Muscle of leg (tissue), 3 donors: ENCODE measurements at regions not wholly inside any gene's neighbourhood (a gene's known extent, or its start where the extent isn't known, plus 50 kb on each side); places are given as distances from the start of the nearest gene placed in this dataset.

Source experiments
- DNase-seq: peaks from one replicate; pipeline ENCODE4 v3.0.0; 2013
- H3K27ac ChIP-seq: one replicate; pipeline ENCODE4 v1.5.1; 2013; ENCODE audit warnings: mild to moderate bottlenecking, low read length, control low read depth
- H3K27me3 ChIP-seq: one replicate; pipeline ENCODE4 v1.6.1; 2013; ENCODE audit warnings: low read length; ENCODE audit not compliant: control insufficient read depth, insufficient read depth
- H3K36me3 ChIP-seq: one replicate; pipeline ENCODE4 v1.6.1; 2013; ENCODE audit warnings: low read length; ENCODE audit not compliant: control insufficient read depth, insufficient read depth
- H3K4me1 ChIP-seq: one replicate; pipeline ENCODE4 v1.6.1; 2013; ENCODE audit warnings: low read length; ENCODE audit not compliant: control insufficient read depth, insufficient read depth
- H3K4me3 ChIP-seq: one replicate; pipeline ENCODE4 v1.5.1; 2013; ENCODE audit warnings: low read length, control low read depth
- H3K9me3 ChIP-seq: replicated peaks from 2 replicates; pipeline ENCODE4 v1.6.1; 2013; ENCODE audit warnings: low read depth, low read length; ENCODE audit not compliant: control insufficient read depth
- WGBS: methylation state at CpG from one replicate; pipeline ENCODE4 v1.1.5; 2013; ENCODE audit warnings: missing lambda C conversion rate; ENCODE audit not compliant: insufficient coverage; 5-methylcytosine and 5-hydroxymethylcytosine counted together

GRCh38 chr11:26805001-26805400 is 83.1 kb upstream of the SLC5A12 start:
- no peak overlapping the region for H3K4me3 ChIP-seq
- H3K4me1 ChIP-seq: no peaks in the 10 kb centered on the region
- H3K36me3 ChIP-seq: no peaks in the 10 kb centered on the region
- DNase-seq: no peak
- no peaks in the 10 kb centered on the region for H3K27me3 ChIP-seq
- no peak overlapping the region for H3K27ac ChIP-seq
- no peaks in the 10 kb centered on the region for H3K9me3 ChIP-seq

GRCh38 chr11:26806219-26806618 is 84.4 kb upstream of the SLC5A12 start:
- Histone ChIP-seq H3K9me3 (no peaks in the 10 kb centered on the region), H3K27me3 (no peaks in the 10 kb centered on the region), H3K4me3 (no peak overlapping the region), H3K4me1 (no peaks in the 10 kb centered on the region), H3K36me3 (no peaks in the 10 kb centered on the region), H3K27ac (no peak overlapping the region)
- no CpG with 5 or more reads among the region's 1 CpG for WGBS
- DNase-seq: no peak

GRCh38 chr11:26820739-26821138 is 98.9 kb upstream of the SLC5A12 start:
- WGBS: no CpG with 5 or more reads among the region's 1 CpG
- H3K36me3 ChIP-seq: no peaks in the 10 kb centered on the region
- H3K27ac ChIP-seq: no peak overlapping the region
- H3K27me3 ChIP-seq: no peaks in the 10 kb centered on the region
- H3K4me3 ChIP-seq: no peak overlapping the region
- H3K9me3 ChIP-seq: peaks cover 12% of the 10 kb centered on the region
- no peaks in the 10 kb centered on the region for H3K4me1 ChIP-seq
- no peak for DNase-seq

- Histone ChIP-seq H3K27ac (no peak overlapping the region), H3K9me3 (peaks cover 12% of the 10 kb centered on the region), H3K27me3 (no peaks in the 10 kb centered on the region), H3K4me3 (no peak overlapping the region), H3K36me3 (no peaks in the 10 kb centered on the region), H3K4me1 (no peaks in the 10 kb centered on the region)
- 72% methylated on average over 2 of the region's 2 CpGs for WGBS
- DNase-seq: no peak
These were observed 102.1 kb upstream of the SLC5A12 start for GRCh38 chr11:26823963-26824362.

GRCh38 chr11:26827567-26828081 is 105.8 kb upstream of the SLC5A12 start:
- H3K4me1 ChIP-seq: no peaks in the 10 kb centered on the region
- no peaks in the 10 kb centered on the region for H3K36me3 ChIP-seq
- no peak overlapping the region for H3K27ac ChIP-seq
- WGBS: no CpG with 5 or more reads among the region's 10 CpGs
- peak; percentile 35 for DNase-seq
- H3K27me3 ChIP-seq: no peaks in the 10 kb centered on the region
- H3K4me3 ChIP-seq: no peak overlapping the region
- peaks cover 12% of the 10 kb centered on the region for H3K9me3 ChIP-seq

GRCh38 chr11:26828288-26828687 is 106.4 kb upstream of the SLC5A12 start:
- DNase-seq: no peak
- Histone ChIP-seq H3K27me3 (no peaks in the 10 kb centered on the region), H3K4me1 (no peaks in the 10 kb centered on the region), H3K27ac (no peak overlapping the region), H3K9me3 (peaks cover 12% of the 10 kb centered on the region), H3K36me3 (no peaks in the 10 kb centered on the region), H3K4me3 (no peak overlapping the region)
- WGBS: 78% methylated on average over 1 of the region's 2 CpGs

GRCh38 chr11:26830218-26830617 is 108.4 kb upstream of the SLC5A12 start:
- H3K4me3 ChIP-seq: no peak overlapping the region
- no peak for DNase-seq
- H3K4me1 ChIP-seq: no peaks in the 10 kb centered on the region
- no peaks in the 10 kb centered on the region for H3K27me3 ChIP-seq
- H3K9me3 ChIP-seq: no peaks in the 10 kb centered on the region
- no peaks in the 10 kb centered on the region for H3K36me3 ChIP-seq
- H3K27ac ChIP-seq: no peak overlapping the region
- WGBS: 92% methylated on average over 1 of the region's 1 CpG

- Histone ChIP-seq H3K36me3 (no peaks in the 10 kb centered on the region), H3K4me3 (no peak overlapping the region)
- peak; percentile 33 for DNase-seq
These were observed 108.9 kb upstream of the SLC5A12 start for GRCh38 chr11:26830757-26831156.

GRCh38 chr11:26834601-26835000 is 112.7 kb upstream of the SLC5A12 start:
- no peaks in the 10 kb centered on the region for H3K36me3 ChIP-seq
- no peak overlapping the region for H3K4me3 ChIP-seq
- no peak for DNase-seq
- no peaks in the 10 kb centered on the region for H3K9me3 ChIP-seq
- H3K27me3 ChIP-seq: no peaks in the 10 kb centered on the region
- H3K27ac ChIP-seq: no peak overlapping the region
- H3K4me1 ChIP-seq: no peaks in the 10 kb centered on the region

More at GRCh38 chr11:26830757-26831156, 108.9 kb upstream of the SLC5A12 start:
- no peak overlapping the region for H3K27ac ChIP-seq
- no peaks in the 10 kb centered on the region for H3K4me1 ChIP-seq
- no peaks in the 10 kb centered on the region for H3K27me3 ChIP-seq
- no peaks in the 10 kb centered on the region for H3K9me3 ChIP-seq

- Histone ChIP-seq H3K27ac (peak overlapping the region; percentile 13), H3K4me1 (no peaks in the 10 kb centered on the region), H3K36me3 (no peaks in the 10 kb centered on the region), H3K4me3 (no peak overlapping the region), H3K9me3 (no peaks in the 10 kb centered on the region), H3K27me3 (no peaks in the 10 kb centered on the region)
- no CpG with 5 or more reads among the region's 3 CpGs for WGBS
- peak; percentile 81 for DNase-seq
These were observed 113.8 kb upstream of the SLC5A12 start for GRCh38 chr11:26835611-26836010.

- WGBS: no CpG with 5 or more reads among the region's 2 CpGs
- no peaks in the 10 kb centered on the region for H3K36me3 ChIP-seq
- H3K27me3 ChIP-seq: no peaks in the 10 kb centered on the region
- H3K9me3 ChIP-seq: no peaks in the 10 kb centered on the region
- no peak overlapping the region for H3K4me3 ChIP-seq
- H3K4me1 ChIP-seq: peaks cover 1% of the 10 kb centered on the region
- no peak overlapping the region for H3K27ac ChIP-seq
- no peak for DNase-seq
These were observed 115.3 kb upstream of the SLC5A12 start for GRCh38 chr11:26837154-26837553.
